ENCODE measurements at regions not wholly inside any gene's neighbourhood (a gene's known extent, or its start where the extent isn't known, plus 50 kb on each side); places are given as distances from the start of the nearest gene placed in this dataset.

- TF ChIP-seq CTCF (IDR thresholded peaks at IDR 0.05 in 8 of 11, conservative IDR thresholded peaks at IDR 0.05 in 3 of 11) (no peak), POLR2AphosphoS5 (IDR thresholded peaks at IDR 0.05) (no peak), POLR2A (IDR thresholded peaks at IDR 0.05) (no peak)
Measured at GRCh38 chr6:101080597-101080996, 199.5 kb upstream of the ASCC3 start.
